ENCODE measurements at regions not wholly inside any gene's neighbourhood (a gene's known extent, or its start where the extent isn't known, plus 50 kb on each side); places are given as distances from the start of the nearest gene placed in this dataset.

DNA sequence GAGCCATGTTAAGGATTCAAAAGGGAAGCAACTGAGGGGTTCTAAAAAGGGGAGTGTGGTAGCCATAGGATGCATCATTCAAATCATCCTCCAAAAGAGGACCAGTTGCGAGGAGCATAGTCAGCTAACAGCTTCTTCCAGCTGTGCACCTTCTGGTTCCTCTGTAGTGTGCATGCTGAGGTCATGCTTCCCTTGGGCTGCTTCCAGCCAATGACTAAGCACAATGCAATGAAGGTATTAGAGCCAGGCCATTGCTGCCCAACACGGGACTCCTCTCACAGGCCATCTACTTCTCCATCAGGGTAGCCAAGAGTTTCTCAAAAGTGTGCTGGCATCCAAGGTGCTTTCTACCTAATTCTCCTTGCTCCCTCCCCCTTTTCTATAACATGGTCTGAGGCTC is 69.2 kb upstream of the ARID2 start:
- FAIRE-seq (no peak), DNase-seq (ENCODE audit: extremely low spot score, insufficient read length, low read depth) (no peak)

DNA sequence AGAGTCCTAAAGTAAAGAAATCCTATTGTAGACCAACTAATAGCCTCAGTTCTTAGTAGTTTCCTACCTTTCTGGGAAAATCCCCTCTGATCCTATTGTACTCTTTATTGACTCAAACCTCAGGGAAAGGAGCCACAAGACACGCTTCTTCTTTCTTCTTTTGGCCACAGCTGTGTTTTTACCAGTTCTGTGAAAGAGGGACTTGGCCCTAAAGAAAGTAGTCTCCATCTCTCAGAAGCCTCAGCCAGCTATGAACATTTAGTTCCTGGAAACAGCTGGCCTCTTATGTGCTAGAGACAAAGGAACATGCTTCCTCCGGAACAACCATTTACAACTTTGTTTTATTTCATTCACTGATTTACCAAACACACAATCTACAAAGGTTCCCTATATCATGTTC is 66.1 kb upstream of the ARID2 start:
- FAIRE-seq (no peak), DNase-seq (ENCODE audit: extremely low spot score, insufficient read length, low read depth) (no peak)

- FAIRE-seq = no peak
- DNase-seq (ENCODE audit: extremely low spot score, insufficient read length, low read depth) = no peak
Measured at GRCh38 chr12:45665941-45666340, 63.6 kb upstream of the ARID2 start.

- no peak for FAIRE-seq
- no peak for DNase-seq (ENCODE audit: extremely low spot score, insufficient read length, low read depth)
Measured at GRCh38 chr12:45666396-45666795, 63.1 kb upstream of the ARID2 start.

- FAIRE-seq (no peak), DNase-seq (ENCODE audit: extremely low spot score, insufficient read length, low read depth) (no peak)
Measured at GRCh38 chr12:45666816-45667215, 62.7 kb upstream of the ARID2 start.

- DNase-seq (ENCODE audit: extremely low spot score, insufficient read length, low read depth) (no peak), FAIRE-seq (no peak)
Measured at GRCh38 chr12:45667761-45668160, 61.7 kb upstream of the ARID2 start.

- DNase-seq (ENCODE audit: extremely low spot score, insufficient read length, low read depth) (no peak), FAIRE-seq (no peak)
Measured at GRCh38 chr12:45668641-45669040, 60.9 kb upstream of the ARID2 start.

GRCh38 chr12:45669093-45669492 is 60.4 kb upstream of the ARID2 start:
- FAIRE-seq (peak; percentile 90), DNase-seq (ENCODE audit: extremely low spot score, insufficient read length, low read depth) (no peak)

DNA sequence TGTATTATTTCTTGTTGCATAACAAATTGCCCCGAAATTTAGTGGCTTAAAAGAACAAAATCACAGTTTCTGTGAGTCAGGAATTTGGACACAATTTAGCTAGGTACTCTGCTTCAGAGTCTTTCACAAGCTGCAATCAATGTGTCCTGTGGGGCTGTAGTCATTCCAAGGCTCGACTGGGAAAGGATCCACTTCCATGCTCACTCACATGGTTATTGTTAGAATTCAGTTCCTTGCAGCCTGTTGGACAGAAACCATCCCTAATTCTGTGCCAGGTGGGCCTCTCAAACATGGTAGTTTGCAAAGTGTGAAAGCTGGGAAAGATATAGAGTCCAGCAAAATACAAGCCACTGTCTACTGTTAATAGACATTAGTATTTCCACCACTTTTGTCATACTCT is 59.7 kb upstream of the ARID2 start:
- FAIRE-seq = no peak

GRCh38 chr12:45670346-45671065 is 59.0 kb upstream of the ARID2 start:
- peak; percentile 91 for FAIRE-seq

More for the DNA sequence above, 59.7 kb upstream of the ARID2 start:
- DNase-seq (ENCODE audit: extremely low spot score, insufficient read length, low read depth) = no peak

DNA sequence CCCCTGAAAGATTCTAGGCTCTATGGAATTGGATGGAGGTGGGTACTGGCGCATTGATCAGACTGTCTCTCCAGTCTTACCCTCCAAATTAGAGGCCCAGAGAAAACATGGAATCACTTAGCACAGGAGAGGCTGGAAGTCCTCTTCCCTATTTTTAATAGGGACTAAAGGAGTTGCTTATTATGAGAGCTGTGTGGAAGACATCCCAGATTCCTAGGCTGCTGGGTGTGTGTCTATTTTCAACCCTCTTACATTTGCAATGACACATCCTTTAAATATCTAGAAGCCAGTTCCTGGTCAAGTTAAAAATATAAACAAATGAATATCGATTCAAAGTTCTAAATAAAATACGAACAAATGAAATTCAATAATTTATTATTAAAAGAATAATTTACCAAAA is 58.3 kb upstream of the ARID2 start:
- DNase-seq (ENCODE audit: extremely low spot score, insufficient read length, low read depth) (no peak), FAIRE-seq (no peak)

More at GRCh38 chr12:45670346-45671065, 59.0 kb upstream of the ARID2 start:
- no peak for DNase-seq (ENCODE audit: extremely low spot score, insufficient read length, low read depth)

DNA sequence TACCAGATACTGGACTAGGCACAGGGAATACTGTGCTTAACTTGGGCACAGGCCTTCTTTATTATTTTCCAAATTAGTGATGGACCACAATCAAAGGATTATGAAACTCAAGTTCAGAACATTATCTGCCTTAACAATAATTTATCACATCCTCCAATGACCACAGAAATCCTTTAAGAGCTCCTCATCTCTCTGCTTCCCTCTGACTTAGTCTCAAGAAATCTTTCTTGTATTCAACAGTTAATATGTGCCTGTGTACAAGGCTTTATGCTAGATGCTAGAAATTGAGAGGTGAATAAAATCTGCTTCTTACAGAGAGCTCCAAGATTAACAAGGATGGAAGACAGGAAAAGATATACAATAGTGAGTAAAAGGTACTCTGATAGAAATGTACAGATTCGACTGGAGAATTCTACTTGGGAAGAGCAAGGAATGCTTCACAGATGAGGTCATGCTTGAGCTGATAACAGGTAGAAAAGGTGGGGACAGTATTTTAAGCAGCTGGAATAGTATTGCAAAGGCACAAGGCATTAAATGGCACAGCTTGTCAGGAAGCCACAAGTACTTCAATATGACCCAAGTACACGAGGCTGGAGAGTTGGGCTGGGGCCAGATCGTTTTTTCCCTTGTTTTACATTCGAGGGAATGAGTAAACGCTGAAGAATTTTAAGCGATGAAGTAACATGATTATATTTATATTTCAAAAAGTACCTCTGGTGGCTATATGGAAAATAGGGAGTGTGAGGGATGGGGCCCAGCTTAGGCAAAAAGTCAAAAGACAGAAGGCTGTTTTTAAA is 55.1 kb upstream of the ARID2 start:
- no peak for FAIRE-seq
- DNase-seq (ENCODE audit: extremely low spot score, insufficient read length, low read depth) = no peak

- DNase-seq (ENCODE audit: extremely low spot score, insufficient read length, low read depth) = no peak
- FAIRE-seq = no peak
Measured at GRCh38 chr12:45675534-45675933, 54.0 kb upstream of the ARID2 start.

All from GM18507 (cell line).